NCI-H128 (cell line): ENCODE measurements at regions not wholly inside any gene's neighbourhood (a gene's known extent, or its start where the extent isn't known, plus 50 kb on each side); places are given as distances from the start of the nearest gene placed in this dataset.

ENCODE experiments used
- DNase-seq: peaks from one replicate; lab custom pipeline; 2025; ENCODE audit not compliant: unreplicated experiment; lab: John Stamatoyannopoulos, UW

- DNase-seq: no peak
Observed at GRCh38 chr3:41026394-41027177, 172.7 kb upstream of the CTNNB1 start.

- DNase-seq: no peak
Observed at GRCh38 chr3:41029356-41029755, 169.9 kb upstream of the CTNNB1 start.

GRCh38 chr3:41030220-41030619, 169.1 kb upstream of the CTNNB1 start:
- no peak for DNase-seq

DNA sequence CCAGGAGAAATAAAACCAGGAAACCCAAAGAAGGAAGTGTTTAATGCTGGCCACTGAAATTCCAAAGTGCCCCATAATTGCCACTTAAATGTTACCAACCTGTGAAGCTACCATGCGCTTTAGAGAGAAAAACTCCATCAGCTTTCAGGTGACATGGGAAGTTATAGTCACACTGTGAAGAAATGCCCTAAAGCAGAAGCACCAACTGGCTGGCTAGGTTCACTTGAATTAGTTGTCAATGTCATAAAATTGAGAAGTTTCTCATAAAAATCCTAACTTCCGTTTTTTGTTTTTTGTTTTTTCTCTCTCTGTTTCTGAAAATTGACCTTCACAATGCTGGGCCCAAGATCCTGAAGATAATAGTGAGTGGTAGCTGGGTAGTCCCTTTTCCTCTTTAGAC, 167.9 kb upstream of the CTNNB1 start:
- DNase-seq: no peak

- no peak for DNase-seq
Observed at GRCh38 chr3:41033956-41034519, 165.3 kb upstream of the CTNNB1 start.

DNA sequence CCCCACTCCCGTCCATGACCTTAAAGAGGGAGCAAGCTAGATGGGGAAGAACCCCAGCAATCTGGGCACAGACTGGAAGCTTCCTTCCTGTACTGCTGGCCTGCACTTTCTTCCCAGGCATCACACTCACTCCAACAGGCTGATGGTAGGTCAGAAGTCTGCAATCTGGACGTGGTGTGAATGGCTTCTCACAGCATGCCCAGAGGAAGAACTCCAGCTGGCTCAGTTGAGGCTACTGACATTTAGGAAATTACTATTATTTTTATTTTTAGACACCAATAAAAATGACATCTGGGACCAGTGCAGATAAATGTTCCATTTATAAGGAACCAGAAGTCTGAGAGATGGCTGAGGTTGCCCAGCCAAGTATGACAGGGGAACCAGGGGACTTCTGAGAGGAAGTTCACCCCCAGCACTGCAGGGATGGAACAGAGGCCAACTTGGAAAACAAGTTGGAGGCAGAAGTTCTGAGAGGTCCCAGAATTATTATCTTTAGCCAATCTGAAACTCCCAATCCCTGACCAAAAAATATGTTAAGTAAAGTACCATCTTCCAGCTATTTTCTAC, 163.8 kb upstream of the CTNNB1 start:
- DNase-seq: no peak

DNA sequence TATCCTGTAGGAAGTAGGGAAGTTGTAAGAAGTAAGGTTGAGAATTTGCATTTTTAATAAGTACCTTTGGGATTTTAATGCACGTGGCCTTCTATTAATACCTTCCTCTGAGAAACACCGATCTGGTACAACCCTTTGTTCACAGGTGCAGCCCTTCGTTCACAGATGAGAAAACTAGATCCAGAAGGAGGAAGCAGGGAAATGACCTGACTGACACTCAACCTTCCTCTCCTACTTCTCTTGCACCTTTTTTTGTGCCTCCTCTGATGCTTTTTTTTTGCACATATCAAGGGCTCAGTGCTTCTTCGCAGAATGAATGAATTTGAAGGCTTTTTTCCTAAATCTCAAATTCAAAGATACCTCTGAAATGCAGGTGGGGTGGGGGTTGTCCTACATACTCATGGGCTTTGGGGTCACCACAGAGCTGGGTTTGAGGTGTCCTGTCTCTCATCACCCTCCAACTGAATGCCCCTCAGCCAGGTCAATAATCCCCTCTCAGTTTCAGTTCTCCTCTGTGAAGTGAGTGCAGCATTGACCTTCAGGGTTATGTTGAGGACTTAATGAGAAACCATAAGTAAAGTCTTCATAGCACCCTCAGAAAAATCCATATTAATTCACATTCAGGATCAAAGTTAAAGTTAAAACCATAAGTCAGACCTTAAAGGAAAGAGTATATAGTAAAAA, 161.5 kb upstream of the CTNNB1 start:
- no peak for DNase-seq

DNA sequence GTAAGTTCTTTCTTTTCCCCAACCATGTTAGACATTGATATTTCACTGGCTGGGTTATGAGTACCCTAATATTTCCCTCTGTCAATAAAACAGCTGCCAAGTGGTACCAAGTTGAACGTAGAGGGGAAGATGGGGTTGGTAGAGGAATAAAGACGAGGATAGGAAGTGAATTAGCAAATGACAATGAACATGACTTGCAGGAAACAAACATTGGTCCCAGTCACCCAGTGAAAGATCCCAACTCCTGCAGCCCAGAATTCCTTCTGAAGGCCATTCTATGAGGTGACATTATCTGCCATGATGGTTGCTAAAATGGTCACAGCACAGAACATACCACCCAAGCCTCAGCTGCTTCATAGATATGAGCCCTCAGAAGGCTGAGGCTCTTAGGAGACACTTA, 159.0 kb upstream of the CTNNB1 start:
- DNase-seq: no peak

DNA sequence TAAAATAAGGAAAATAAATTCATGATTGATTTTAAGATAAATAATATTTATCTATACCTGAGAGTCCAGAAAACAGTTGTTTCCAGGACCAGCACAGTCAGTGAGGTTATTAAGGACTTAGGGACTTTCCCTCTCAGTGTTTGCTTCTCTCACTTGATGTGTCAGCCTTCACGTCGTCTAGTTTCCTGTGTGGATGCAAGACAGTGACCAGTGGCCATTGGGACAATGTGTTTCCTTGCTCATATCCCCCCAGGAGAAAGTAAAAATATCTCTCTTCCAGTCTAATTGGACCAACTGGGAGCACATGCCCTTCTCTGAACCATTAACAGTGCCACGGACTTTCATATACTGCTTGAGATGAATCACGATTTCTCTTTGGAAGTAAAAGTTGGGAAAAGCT, 157.8 kb upstream of the CTNNB1 start:
- DNase-seq: no peak

DNA sequence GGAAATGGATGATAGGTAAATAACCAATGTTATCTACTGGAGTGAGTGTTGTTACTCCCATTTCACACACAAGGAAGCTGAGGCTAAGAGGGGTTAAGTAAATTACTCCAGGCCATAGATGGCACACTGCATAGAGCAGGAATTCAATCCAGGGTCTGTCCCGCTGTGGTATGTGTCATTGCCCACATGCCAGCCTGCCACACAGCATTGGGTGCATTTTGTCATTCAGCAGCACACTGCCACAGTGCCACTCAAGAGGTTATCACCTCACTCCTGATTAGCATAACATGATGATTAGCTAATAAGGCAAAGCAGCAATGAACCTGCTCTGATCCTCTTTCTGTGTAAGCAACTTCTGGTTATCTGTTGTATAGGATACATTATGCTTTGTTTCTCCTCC, 157.4 kb upstream of the CTNNB1 start:
- DNase-seq: no peak

- no peak for DNase-seq
Observed at GRCh38 chr3:41044523-41044922, 154.8 kb upstream of the CTNNB1 start.

DNA sequence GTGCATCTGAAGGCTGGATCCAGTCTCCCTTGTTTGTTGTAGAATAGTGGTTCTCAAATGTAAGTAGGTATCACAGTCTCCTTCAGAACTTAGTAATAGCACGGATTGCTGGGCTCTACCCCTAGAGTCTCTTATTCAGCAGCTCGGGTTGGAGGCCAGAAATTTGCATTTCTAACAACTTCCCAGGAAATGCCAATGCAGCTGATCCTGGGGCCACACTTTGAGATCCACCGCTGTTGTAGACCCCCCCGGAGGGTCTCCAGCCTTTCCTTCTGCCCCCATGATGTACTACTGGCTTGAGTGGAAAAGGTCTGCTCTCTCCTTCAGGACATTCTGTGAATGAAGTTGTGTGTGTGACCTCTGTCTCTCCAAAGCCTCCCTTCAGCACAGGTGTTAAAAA, 153.8 kb upstream of the CTNNB1 start:
- no peak for DNase-seq

- no peak for DNase-seq
Observed at GRCh38 chr3:41050144-41050543, 149.2 kb upstream of the CTNNB1 start.

- DNase-seq: no peak
Observed at GRCh38 chr3:41053220-41053619, 146.1 kb upstream of the CTNNB1 start.

GRCh38 chr3:41060106-41060505, 139.2 kb upstream of the CTNNB1 start:
- DNase-seq: no peak

DNA sequence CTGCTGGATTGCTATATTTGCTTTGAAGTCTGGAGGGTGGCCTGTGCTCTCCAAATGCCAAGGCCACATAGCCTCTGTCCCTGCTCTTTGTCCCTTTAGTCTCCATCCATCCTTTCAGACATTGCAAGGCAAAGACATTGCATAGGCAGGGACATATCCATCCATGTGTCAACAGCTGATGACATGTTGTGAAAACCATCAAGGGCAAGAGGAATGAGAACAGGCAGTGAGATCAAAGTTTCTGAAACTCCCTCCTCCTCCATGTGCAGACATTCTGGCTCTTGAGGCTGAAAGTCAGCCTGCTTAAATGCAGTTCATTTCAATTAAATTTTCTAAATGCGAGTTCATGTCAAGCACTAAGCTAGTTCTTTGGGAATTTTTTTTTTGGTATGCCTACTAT, 135.2 kb upstream of the CTNNB1 start:
- no peak for DNase-seq

DNA sequence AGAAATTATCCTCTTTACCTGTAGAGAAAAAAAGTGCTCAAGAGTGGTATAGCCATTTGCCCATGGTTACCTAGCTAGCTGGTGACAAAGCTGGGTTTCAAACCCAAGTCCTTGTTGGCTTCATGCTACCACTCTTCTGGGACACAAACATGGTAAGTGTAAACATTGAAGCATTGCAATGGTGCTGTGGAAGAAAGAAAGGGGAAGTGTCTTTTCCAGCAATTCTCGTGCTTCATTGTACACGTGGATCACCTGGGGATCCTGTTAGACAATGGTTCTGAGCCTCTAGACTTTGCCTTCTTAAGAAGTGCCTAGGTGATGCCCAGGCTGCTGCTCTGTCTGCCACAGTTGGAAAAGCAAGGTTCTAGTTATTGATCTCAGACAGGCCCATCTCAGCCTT, 134.8 kb upstream of the CTNNB1 start:
- DNase-seq: no peak

DNA sequence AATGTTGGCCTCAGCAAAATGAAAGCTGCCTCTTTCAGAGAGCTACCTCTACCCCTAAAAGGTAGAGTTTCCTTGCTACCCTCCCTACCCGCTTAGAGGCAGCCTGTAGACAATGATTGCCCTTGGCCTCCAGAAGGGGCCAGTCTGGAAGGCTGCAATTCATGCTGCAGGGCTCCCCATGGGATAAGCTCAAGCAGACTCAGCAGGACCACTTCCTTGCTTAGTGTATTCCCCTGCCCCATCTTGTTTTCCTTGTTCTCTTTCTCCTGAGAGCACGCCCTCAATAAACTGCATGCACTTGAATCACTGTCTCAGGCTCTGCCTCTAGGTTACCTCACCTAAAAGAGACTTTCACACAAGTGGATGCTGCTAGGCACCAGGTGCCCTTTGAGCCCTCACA, 134.0 kb upstream of the CTNNB1 start:
- DNase-seq: no peak

- DNase-seq: no peak
Observed at GRCh38 chr3:41073190-41073589, 126.1 kb upstream of the CTNNB1 start.

DNA sequence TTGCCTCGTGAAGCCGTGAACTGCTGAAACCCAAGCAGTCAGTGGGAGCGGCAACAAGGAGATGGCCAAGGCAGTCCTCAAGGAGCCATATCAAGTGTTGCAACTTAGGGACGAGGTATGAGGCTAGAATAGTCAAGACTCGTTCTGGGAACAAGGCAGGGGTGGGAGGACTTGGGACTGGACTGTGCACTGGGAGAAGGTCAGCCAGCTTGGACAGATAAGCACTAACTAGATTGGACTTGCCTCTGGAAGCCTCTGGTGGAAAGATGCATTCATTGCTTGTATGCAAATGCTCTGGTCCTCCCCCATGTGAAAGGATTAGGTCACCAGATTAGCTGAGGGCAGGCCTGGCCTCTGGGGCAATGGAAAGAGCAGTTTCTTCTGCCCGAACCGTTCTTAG, 123.3 kb upstream of the CTNNB1 start:
- no peak for DNase-seq

- DNase-seq: no peak
Observed at GRCh38 chr3:41076399-41076798, 122.9 kb upstream of the CTNNB1 start.

DNA sequence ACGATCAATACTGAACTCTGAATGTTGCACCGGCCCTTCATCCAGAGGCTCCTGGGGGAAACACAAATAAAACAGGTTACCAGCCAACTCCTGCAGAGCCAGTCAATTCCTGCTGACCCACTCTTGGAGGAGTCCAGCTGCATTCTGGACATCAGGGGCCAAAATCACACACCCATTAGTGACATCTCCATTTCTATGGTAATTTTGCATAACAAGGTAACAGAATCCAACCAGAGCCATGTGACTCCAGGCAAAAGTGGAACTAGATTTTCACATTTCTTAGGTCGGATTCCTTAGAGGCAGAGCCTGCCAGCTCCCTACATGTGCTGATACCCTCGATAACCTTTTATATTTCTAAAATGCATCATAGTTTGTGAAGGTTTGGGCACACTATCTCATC, 119.2 kb upstream of the CTNNB1 start:
- DNase-seq: no peak
